NCI-H1930 (cell line): ENCODE measurements at regions not wholly inside any gene's neighbourhood (a gene's known extent, or its start where the extent isn't known, plus 50 kb on each side); places are given as distances from the start of the nearest gene placed in this dataset.
"Not testable (repeated sequence)": the region's sequence is repeated elsewhere in the genome, so short reads cannot be mapped to it uniquely, and the experiment has no call there.

Experiments
- DNase-seq, 2 experiments: peaks; one replicate each; lab custom pipeline; 2025; lab: John Stamatoyannopoulos, UW

- DNase-seq = no peak
Observed at GRCh38 chr10:60570272-60570865, 180.7 kb upstream of the ANK3 start.

GRCh38 chr10:60569681-60570080, 180.0 kb upstream of the ANK3 start:
- no peak for DNase-seq

- no peak for DNase-seq
Observed at GRCh38 chr10:60566096-60566495, 176.4 kb upstream of the ANK3 start.

- DNase-seq = no peak
Observed at GRCh38 chr10:60565492-60565891, 175.8 kb upstream of the ANK3 start.

GRCh38 chr10:60564475-60564874, 174.8 kb upstream of the ANK3 start:
- no peak for DNase-seq

GRCh38 chr10:60560451-60560850, 170.8 kb upstream of the ANK3 start:
- no peak for DNase-seq

- DNase-seq = no peak
Observed at GRCh38 chr10:60555700-60556099, 166.0 kb upstream of the ANK3 start.

GRCh38 chr10:60549686-60550085, 160.0 kb upstream of the ANK3 start:
- no peak for DNase-seq

- no peak for DNase-seq
Observed at GRCh38 chr10:60542657-60543056, 153.0 kb upstream of the ANK3 start.

GRCh38 chr10:60541451-60541850, 151.8 kb upstream of the ANK3 start:
- DNase-seq = no peak

GRCh38 chr10:60537697-60538096, 148.0 kb upstream of the ANK3 start:
- no peak for DNase-seq

GRCh38 chr10:60536529-60537114, 146.9 kb upstream of the ANK3 start:
- DNase-seq = no peak

- DNase-seq = no peak
Observed at GRCh38 chr10:60535427-60535826, 145.8 kb upstream of the ANK3 start.

- DNase-seq = peak in 1 of 2 experiments; percentile 15
Observed at GRCh38 chr10:60534761-60535389, 145.2 kb upstream of the ANK3 start.

- DNase-seq = no peak
Observed at GRCh38 chr10:60532696-60533468, 143.2 kb upstream of the ANK3 start.

GRCh38 chr10:60531006-60531405, 141.3 kb upstream of the ANK3 start:
- DNase-seq = no peak

- no peak for DNase-seq
Observed at GRCh38 chr10:60527676-60528075, 138.0 kb upstream of the ANK3 start.

GRCh38 chr10:60525716-60526585, 136.3 kb upstream of the ANK3 start:
- no peak for DNase-seq

GRCh38 chr10:60524541-60524940, 134.9 kb upstream of the ANK3 start:
- DNase-seq = no peak

GRCh38 chr10:60523371-60523770, 133.7 kb upstream of the ANK3 start:
- not testable (repeated sequence) for DNase-seq

- no peak for DNase-seq
Observed at GRCh38 chr10:60522617-60523016, 132.9 kb upstream of the ANK3 start.

- DNase-seq = peak; percentile 6 to 41
Observed at GRCh38 chr10:60521974-60522405, 132.3 kb upstream of the ANK3 start.
